HL-60 (cell line): ENCODE measurements at regions not wholly inside any gene's neighbourhood (a gene's known extent, or its start where the extent isn't known, plus 50 kb on each side); places are given as distances from the start of the nearest gene placed in this dataset.

Experiments used
- DNase-seq, 2 experiments: peaks; one replicate each; pipeline ENCODE4 v3.0.0-alpha.2; 2010 to 2020; ENCODE audit warnings: low read depth in 1 of 2, low spot score in 1 of 2
- H3K27ac ChIP-seq: fragments of 250-450 bp; sonication (Bioruptor Pico); replicated peaks from 2 replicates; pipeline ENCODE4 v1.5.1; 2020; ENCODE audit warnings: mild to moderate bottlenecking, moderate library complexity
- H3K27me3 ChIP-seq: fragments of 250-450 bp; sonication (Bioruptor Pico); 2 replicates; pipeline ENCODE4 v1.5.1; 2021; ENCODE audit warnings: mild to moderate bottlenecking, moderate library complexity; ENCODE audit not compliant: insufficient read depth, poor library complexity, severe bottlenecking
- H3K4me3 ChIP-seq: replicated peaks from 2 replicates; pipeline ENCODE4 v1.5.1; 2011; ENCODE audit warnings: mild to moderate bottlenecking, control low read depth, low read length; ENCODE audit not compliant: insufficient read depth
- GABPA ChIP-seq: IDR thresholded peaks from 2 replicates; pipeline ENCODE4 v1.6.1; 2012; ENCODE audit warnings: low read depth
- POLR2AphosphoS5 ChIP-seq: IDR thresholded peaks from 2 replicates; pipeline ENCODE4 v1.6.1; 2012; ENCODE audit warnings: low read depth
- SPI1 ChIP-seq: IDR thresholded peaks from 2 replicates; pipeline ENCODE4 v1.6.1; 2012; ENCODE audit warnings: low read depth, mild to moderate bottlenecking, borderline replicate concordance
- TF ChIP-seq, protein P1 (sequence below): IDR thresholded peaks from 2 replicates; pipeline ENCODE4 v1.6.1; 2012; ENCODE audit warnings: low read depth; ENCODE audit not compliant: insufficient replicate concordance
- TF ChIP-seq, protein P2 (sequence below): IDR thresholded peaks from one replicate; pipeline ENCODE4 v1.5.1; 2011; ENCODE audit warnings: low read length, control low read depth, inconsistent platforms; ENCODE audit not compliant: insufficient read depth

- TF ChIP-seq GABPA (no peak), SPI1 (no peak), POLR2AphosphoS5 (no peak)
- TF ChIP-seq, protein P1, sequence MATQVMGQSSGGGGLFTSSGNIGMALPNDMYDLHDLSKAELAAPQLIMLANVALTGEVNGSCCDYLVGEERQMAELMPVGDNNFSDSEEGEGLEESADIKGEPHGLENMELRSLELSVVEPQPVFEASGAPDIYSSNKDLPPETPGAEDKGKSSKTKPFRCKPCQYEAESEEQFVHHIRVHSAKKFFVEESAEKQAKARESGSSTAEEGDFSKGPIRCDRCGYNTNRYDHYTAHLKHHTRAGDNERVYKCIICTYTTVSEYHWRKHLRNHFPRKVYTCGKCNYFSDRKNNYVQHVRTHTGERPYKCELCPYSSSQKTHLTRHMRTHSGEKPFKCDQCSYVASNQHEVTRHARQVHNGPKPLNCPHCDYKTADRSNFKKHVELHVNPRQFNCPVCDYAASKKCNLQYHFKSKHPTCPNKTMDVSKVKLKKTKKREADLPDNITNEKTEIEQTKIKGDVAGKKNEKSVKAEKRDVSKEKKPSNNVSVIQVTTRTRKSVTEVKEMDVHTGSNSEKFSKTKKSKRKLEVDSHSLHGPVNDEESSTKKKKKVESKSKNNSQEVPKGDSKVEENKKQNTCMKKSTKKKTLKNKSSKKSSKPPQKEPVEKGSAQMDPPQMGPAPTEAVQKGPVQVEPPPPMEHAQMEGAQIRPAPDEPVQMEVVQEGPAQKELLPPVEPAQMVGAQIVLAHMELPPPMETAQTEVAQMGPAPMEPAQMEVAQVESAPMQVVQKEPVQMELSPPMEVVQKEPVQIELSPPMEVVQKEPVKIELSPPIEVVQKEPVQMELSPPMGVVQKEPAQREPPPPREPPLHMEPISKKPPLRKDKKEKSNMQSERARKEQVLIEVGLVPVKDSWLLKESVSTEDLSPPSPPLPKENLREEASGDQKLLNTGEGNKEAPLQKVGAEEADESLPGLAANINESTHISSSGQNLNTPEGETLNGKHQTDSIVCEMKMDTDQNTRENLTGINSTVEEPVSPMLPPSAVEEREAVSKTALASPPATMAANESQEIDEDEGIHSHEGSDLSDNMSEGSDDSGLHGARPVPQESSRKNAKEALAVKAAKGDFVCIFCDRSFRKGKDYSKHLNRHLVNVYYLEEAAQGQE, result no peak
- TF ChIP-seq, protein P2, sequence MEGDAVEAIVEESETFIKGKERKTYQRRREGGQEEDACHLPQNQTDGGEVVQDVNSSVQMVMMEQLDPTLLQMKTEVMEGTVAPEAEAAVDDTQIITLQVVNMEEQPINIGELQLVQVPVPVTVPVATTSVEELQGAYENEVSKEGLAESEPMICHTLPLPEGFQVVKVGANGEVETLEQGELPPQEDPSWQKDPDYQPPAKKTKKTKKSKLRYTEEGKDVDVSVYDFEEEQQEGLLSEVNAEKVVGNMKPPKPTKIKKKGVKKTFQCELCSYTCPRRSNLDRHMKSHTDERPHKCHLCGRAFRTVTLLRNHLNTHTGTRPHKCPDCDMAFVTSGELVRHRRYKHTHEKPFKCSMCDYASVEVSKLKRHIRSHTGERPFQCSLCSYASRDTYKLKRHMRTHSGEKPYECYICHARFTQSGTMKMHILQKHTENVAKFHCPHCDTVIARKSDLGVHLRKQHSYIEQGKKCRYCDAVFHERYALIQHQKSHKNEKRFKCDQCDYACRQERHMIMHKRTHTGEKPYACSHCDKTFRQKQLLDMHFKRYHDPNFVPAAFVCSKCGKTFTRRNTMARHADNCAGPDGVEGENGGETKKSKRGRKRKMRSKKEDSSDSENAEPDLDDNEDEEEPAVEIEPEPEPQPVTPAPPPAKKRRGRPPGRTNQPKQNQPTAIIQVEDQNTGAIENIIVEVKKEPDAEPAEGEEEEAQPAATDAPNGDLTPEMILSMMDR, result no peak
- H3K27me3 ChIP-seq, result no peaks in the 10 kb centered on the region
- H3K27ac ChIP-seq, result no peak overlapping the region
- DNase-seq, result no peak
- H3K4me3 ChIP-seq, result no peak overlapping the region
Observed at GRCh38 chr6:159483259-159483658, 209.8 kb downstream of the SOD2 start.

DNA sequence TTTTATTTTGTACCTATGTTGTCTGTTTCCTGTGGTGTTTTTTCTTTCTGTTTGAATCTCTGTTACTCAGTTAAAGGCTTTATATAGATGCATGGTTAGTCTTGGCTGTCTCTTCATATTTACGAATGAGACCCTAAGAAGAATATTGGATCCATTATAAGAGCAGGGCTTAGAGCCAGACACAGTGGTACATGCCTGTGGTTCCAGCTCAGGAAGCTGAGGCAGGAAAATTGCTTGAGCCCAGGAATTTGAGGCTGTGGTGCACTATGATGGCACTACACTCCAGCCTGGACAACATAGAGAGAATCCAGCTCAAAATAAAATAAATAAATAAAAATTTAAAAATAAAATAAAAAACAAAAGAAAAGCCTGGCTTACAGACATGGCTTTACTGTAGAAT is 211.1 kb downstream of the SOD2 start:
- no peak overlapping the region for H3K4me3 ChIP-seq
- no peak overlapping the region for H3K27ac ChIP-seq
- TF ChIP-seq SPI1 (no peak), POLR2AphosphoS5 (no peak), GABPA (no peak)
- TF ChIP-seq, protein P2, result no peak
- TF ChIP-seq, protein P1, result no peak

DNA sequence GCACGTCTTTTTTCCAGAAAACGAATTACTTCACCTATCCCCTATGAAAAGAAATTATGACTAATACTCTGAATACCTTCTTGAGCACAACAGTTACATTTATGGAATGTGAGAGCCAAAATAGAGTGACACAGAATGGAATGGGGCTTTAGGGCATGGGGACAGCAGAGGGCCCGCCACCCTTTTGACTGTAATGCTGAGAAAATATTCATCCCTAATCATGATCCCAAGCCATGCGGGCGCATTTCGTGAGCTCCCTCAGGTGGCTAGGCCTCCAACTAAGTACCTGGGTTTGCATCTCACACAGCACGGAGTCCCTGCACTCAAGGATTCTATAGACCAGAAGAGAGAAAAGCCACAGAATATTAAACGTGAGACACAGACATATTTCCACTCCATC is 212.6 kb downstream of the SOD2 start:
- Histone ChIP-seq H3K27ac (no peak overlapping the region), H3K27me3 (no peaks in the 10 kb centered on the region), H3K4me3 (no peak overlapping the region)
- DNase-seq, result no peak
- TF ChIP-seq, protein P1, result no peak
- TF ChIP-seq POLR2AphosphoS5 (no peak), GABPA (no peak), SPI1 (no peak)
- TF ChIP-seq, protein P2, result no peak

More for the DNA sequence above, 211.1 kb downstream of the SOD2 start:
- DNase-seq, result no peak
- no peaks in the 10 kb centered on the region for H3K27me3 ChIP-seq
